GM18508 (cell line): ENCODE measurements at regions not wholly inside any gene's neighbourhood (a gene's known extent, or its start where the extent isn't known, plus 50 kb on each side); places are given as distances from the start of the nearest gene placed in this dataset.

Experiments used
- ATAC-seq: cut with Tn5 transposase; IDR thresholded peaks from one replicate; pipeline ENCODE4 v1.9.1; 2021; ENCODE audit warnings: moderate number of reproducible peaks; ENCODE audit not compliant: insufficient read depth, unreplicated experiment

DNA sequence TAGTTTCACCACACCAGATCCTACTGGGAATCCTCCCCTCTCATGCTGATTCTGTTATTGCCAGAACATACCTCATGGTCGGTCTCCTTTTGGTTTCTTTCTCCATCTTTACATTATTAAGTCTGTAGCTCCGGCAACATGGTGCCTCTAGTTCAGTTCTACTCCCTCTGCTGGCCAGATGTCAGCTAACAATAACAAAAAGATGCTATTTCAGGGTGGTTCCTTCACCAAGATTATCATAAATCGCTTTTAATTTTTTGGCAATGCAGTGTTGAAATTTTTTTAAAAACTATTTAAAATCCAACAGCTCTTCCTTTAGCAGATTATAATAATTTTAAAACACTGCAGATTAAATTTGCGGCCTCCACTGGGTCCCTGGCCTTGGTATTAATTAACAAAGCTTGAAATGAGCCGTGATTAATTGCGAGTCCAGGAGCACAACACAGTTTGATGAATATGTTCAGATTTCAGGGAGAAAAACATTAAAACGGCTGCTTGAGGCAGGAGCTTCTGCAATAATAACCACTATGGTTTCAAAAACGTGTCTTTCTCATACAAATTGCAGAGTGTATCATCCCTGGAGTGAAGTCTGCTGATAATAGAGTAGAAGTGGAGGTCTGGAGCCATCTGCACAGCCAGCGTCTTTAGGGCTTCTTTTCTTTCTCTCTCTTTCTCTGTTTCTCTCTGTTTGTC lies 492.9 kb upstream of the KIRREL3 start:
- no peak for ATAC-seq

- no peak for ATAC-seq
Observed at GRCh38 chr11:127492029-127492428, 491.5 kb upstream of the KIRREL3 start.

DNA sequence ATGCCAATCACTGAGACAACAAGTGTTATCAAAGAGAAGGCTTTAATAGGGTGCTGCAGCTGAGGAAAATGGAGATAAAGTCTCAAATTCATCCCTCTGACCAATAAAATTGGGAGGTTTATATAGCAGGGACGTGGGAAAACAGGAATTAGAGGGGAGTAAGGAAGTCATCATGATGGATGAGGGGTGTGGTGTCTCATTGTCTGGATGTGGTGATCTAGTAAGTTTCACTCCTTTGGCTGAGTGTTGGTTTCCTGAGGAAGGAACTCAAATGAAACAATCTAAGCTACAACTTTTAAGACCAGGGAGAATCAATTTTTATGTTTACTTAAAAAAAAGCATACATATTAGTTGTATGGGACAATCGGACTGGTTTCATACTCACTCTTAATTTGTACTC lies 491.0 kb upstream of the KIRREL3 start:
- no peak for ATAC-seq

- ATAC-seq, result no peak
Observed at GRCh38 chr11:127490896-127491295, 490.3 kb upstream of the KIRREL3 start.

- no peak for ATAC-seq
Observed at GRCh38 chr11:127485541-127485940, 485.0 kb upstream of the KIRREL3 start.

DNA sequence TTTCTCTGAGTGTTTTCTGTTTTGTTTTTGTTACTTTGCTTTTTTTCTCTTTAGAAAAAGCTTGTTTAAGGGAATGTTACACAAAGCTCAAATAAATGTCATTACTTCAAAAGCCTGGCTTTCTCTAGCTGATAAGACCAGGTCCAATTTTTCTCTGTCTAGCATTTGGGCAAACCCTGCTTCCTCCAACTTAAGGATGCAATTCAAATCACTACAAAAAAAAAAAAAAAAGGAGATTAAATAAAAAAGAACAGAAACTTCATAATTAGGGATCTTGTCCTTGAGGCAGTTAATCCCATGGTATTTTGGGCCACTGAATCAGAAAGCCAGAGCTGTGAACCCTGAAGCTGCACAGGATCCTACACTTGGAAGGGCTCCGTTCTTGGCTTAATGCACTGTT lies 480.8 kb upstream of the KIRREL3 start:
- ATAC-seq, result no peak

DNA sequence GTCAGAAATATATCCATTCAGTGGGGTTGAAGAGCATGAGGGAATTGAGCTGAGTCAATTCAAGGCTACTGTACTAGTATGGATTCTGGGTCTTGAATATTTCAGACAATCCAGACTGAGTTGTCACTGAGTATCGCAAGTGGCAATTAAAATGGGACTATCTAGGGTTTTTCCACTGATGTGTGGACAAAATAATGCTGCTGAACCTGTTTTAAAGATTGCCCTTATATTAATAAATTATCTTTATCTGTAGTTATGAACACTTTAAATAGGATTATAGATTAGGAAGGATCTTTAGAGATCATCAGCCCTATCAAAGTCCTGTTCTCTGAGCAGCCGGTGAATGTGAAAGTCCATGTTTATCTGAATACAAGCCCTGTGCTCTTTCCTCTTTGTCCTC lies 478.3 kb upstream of the KIRREL3 start:
- no peak for ATAC-seq

GRCh38 chr11:127474766-127475165 lies 474.2 kb upstream of the KIRREL3 start:
- no peak for ATAC-seq

DNA sequence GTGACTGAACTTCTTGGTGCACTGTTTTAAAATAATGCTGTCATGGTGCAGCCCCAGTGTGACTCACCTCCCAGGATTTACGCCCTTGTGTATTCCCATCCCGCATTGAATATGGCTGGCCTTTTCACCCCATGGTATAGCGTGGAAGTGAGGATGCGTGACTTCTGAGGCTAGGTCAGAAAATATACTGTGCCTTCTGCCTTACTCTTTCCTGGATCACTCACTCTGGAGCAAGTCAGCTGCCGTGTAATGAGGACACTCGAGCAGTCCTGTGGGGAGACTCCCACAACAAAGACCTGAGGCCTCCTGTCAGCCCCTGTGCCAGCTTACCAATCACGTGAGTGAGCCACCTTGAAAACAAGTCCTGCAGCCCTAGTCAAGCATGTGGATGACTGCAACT lies 471.9 kb upstream of the KIRREL3 start:
- no peak for ATAC-seq

DNA sequence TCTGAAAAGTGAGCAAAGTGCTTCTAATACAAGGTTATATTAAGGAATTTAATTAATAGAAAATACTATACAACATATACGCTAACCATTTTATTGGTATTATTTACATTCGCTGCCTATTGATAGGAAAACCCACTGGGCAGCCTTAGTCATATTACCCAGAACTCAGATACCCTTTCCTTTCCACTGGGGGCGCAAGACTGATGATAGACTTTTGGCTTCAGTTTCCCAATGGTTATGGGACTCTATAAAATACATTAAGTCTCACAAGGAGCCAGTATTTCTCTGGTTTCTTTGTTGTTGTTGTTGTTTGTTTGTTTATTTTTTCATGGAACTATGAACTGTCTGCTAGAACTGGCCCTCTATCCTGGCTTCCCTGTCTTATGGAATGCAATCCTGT lies 471.1 kb upstream of the KIRREL3 start:
- no peak for ATAC-seq

DNA sequence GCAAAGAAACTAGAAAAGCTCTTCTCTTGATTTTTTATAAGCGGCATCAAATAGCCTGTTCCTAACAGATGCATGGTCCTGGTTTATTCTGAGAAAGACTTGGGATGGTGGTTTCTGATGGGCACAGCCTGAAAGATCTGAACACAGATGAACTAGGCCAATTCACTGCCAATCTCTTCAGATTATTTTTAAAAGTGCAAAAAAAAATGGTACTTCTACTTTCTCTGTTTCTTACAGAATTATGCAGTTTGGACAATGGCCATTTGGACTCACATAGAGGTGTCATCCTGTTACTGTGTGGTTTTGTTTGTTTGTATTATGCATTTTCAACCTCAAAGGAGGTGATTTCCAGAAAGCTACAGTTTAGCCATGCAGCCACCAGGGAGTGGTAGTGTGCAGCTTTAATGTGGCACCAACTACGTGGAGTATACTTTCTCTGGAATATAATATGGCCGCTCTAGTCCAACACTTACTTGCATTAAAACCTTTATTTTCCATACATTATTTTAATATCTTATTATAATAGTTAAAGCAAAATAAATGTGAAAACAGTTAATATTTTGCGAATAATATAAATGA lies 469.8 kb upstream of the KIRREL3 start:
- ATAC-seq, result no peak

- ATAC-seq, result no peak
Observed at GRCh38 chr11:127464325-127464724, 463.8 kb upstream of the KIRREL3 start.

DNA sequence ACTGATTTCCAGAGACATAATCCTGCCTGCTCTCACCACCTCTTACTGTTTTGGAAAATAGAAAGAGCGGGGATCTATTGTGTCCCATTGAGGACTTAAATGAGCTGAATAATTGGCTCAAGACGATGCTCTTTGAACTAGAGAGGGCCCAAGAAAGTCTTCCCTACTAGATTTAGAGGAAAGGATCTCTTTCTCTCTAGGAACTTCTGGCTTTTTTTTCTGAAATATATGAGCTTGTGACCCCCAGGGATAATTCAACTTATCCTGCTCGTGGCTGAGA lies 461.4 kb upstream of the KIRREL3 start:
- ATAC-seq, result no peak

- ATAC-seq, result no peak
Observed at GRCh38 chr11:127461241-127462064, 460.9 kb upstream of the KIRREL3 start.

DNA sequence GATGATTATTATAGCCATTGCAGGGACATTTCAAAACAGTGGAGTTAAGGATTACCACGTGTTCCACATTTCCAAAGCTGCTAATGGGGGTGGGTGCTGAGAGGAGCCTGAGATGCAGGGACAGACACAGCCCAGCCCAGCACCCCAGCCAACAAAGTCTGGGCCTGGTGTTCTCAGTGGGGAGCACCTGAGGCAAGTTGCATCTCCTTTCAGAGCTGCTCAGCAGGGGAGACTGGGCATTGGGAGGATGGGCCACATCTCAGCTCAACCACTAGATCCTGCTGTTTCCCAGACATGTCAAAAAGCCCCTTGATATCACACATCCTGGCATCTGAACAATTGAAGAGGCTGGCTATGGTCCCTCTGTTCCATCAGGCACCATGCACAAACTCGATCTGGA lies 458.0 kb upstream of the KIRREL3 start:
- no peak for ATAC-seq

- ATAC-seq, result no peak
Observed at GRCh38 chr11:127454856-127455255, 454.3 kb upstream of the KIRREL3 start.

- no peak for ATAC-seq
Observed at GRCh38 chr11:127452533-127452932, 452.0 kb upstream of the KIRREL3 start.

- ATAC-seq, result no peak
Observed at GRCh38 chr11:127451861-127452260, 451.3 kb upstream of the KIRREL3 start.

GRCh38 chr11:127448101-127448500 lies 447.5 kb upstream of the KIRREL3 start:
- no peak for ATAC-seq

- no peak for ATAC-seq
Observed at GRCh38 chr11:127445476-127445875, 444.9 kb upstream of the KIRREL3 start.

DNA sequence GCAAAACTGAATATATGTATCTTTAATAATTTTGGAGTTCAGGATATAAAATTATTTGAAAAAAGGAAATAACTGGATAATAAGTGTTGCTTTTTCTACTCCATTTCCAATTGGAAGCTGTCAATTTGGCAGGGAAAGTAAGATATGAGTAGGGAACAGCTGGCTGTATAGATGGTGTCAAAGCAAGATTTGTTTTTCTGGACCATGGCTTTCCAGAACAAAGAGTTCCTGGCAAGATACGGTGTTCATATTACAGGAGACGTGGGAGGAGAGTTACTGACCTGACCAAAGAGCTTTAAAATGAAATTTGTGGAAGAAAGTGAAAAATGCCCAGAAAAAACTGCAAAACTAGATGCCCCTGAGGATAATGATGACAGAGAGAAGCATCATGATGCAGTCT lies 442.7 kb upstream of the KIRREL3 start:
- ATAC-seq, result no peak

GRCh38 chr11:127440616-127441015 lies 440.0 kb upstream of the KIRREL3 start:
- ATAC-seq, result no peak
